Right lobe of liver (tissue), 6 donors: ENCODE measurements at regions not wholly inside any gene's neighbourhood (a gene's known extent, or its start where the extent isn't known, plus 50 kb on each side); places are given as distances from the start of the nearest gene placed in this dataset.

Source experiments
- ATAC-seq, 4 donors: fragments of 200-7000 bp; cut with Tn5 transposase; one replicate each; pipeline ENCODE4 v1.9.1; 2020; ENCODE audit warnings: mild to moderate bottlenecking in 4 of 4, moderate library complexity in 4 of 4
- DNase-seq, 3 donors: peaks; one replicate each; pipeline ENCODE4 v3.0.0-alpha.2; 2020
- H3K27ac ChIP-seq, 3 donors: fragments of 200-600 bp; one replicate each; pipeline ENCODE4 v1.8.0; 2022
- H3K27me3 ChIP-seq, 2 donors: fragments of 200-600 bp; one replicate each; pipeline ENCODE4 v1.8.0; 2022
- H3K36me3 ChIP-seq, 4 donors: fragments of 200-600 bp; sonication (generic) in 1 of 4; one replicate each; pipeline versions ENCODE4 v1.5.1 to v1.8.0; 2017 to 2022; ENCODE audit warnings: control low read depth in 1 of 4
- H3K4me1 ChIP-seq, 4 donors: fragments of 200-600 bp; sonication (generic) in 1 of 4; one replicate each; pipeline versions ENCODE4 v1.5.1 to v1.8.0; 2017 to 2022; ENCODE audit warnings: control low read depth in 1 of 4
- H3K4me3 ChIP-seq, 3 donors: fragments of 200-600 bp; one replicate each; pipeline ENCODE4 v1.8.0; 2022
- H3K9me3 ChIP-seq, 4 donors: fragments of 200-600 bp; sonication (generic) in 1 of 4; one replicate each; pipeline versions ENCODE4 v1.5.1 to v1.8.0; 2017 to 2022; ENCODE audit warnings: control low read depth in 1 of 4
- CTCF ChIP-seq, 4 donors: fragments of 200-600 bp in 3 of 4; fragments of 450-650 bp in 1 of 4; IDR thresholded peaks; one replicate each; pipeline versions ENCODE4 v1.5.1 to v1.8.0; 2016 to 2022; ENCODE audit warnings: antibody characterized with exemption in 4 of 4, mild to moderate bottlenecking in 2 of 4
- POLR2A ChIP-seq: fragments of 450-650 bp; IDR thresholded peaks from one replicate; pipeline ENCODE4 v1.6.1; 2017; ENCODE audit warnings: antibody characterized with exemption, mild to moderate bottlenecking
- WGBS: methylation state at CpG from one replicate; pipeline ENCODE4 v1.1.6; 2018; ENCODE audit warnings: low coverage, low lambda C conversion rate; ENCODE audit not compliant: insufficient coverage; ENCODE audit errors: missing lambda C conversion rate; 5-methylcytosine and 5-hydroxymethylcytosine counted together
- intact Hi-C, 2 donors: fragments of 100-400 bp; cut with DNase I; formaldehyde crosslinking; loops; one replicate each; pipeline versions ENCODE4 v1.11.2 to v1.14.1; 2022
- donor health status: DM: no; HTN: yes; CAD: no.
- donor health status: DM: no; HTN: no; CAD: no.
- donor health status: DM: no; HTN: no; CAD: no.
- donor health status: DM: no; HTN: yes; CAD: no.
- donor health status: DM: no; HTN: yes; CAD: no.

- Histone ChIP-seq H3K9me3 (no peaks in the 10 kb centered on the region), H3K4me1 (no peaks in the 10 kb centered on the region), H3K27me3 (no peaks in the 10 kb centered on the region), H3K27ac (no peak overlapping the region), H3K4me3 (no peak overlapping the region), H3K36me3 (no peaks in the 10 kb centered on the region)
- no peak for DNase-seq
- 46% methylated on average over 4 of the region's 4 CpGs for WGBS
- ATAC-seq: no peak
- TF ChIP-seq POLR2A (no peak), CTCF (IDR thresholded peaks at IDR 0.05) (no peak)
- intact Hi-C loops: no loop called here
Observed at GRCh38 chr3:28718074-28718849, 369.6 kb upstream of the AZI2 start.

DNA sequence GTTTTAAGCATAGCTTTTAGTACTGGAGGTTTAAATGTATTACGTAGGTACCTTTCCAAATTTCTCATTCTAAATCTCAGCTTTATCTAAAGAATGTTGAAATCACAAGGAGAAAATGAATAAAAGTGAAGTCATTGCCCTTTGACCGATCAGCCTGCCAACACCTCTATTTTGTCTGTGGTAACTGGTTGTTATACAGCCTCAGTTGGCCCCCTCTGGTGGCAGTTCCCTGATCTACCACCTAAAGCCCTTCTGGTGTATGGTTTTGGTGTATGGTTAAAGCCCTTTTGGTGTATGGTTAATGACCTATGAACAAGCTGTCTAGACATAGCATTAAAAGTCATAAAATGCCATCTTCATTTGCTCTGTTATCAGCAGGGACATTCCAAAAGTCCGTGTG is 378.2 kb upstream of the AZI2 start:
- intact Hi-C loops: no loop called here
- H3K4me3 ChIP-seq: no peak overlapping the region
- ATAC-seq (peak; percentile 99 to 100 (median 100)), DNase-seq (peak; percentile 74 to 83 (median 76))
- no peak overlapping the region for H3K27ac ChIP-seq
- TF ChIP-seq CTCF (IDR thresholded peaks at IDR 0.05) (peak; percentile 66 to 82 (median 74)), POLR2A (no peak)
- no peaks in the 10 kb centered on the region for H3K36me3 ChIP-seq
- H3K27me3 ChIP-seq: no peaks in the 10 kb centered on the region
- no peaks in the 10 kb centered on the region for H3K9me3 ChIP-seq
- no peaks in the 10 kb centered on the region for H3K4me1 ChIP-seq
- 31% methylated on average over 3 of the region's 3 CpGs for WGBS

GRCh38 chr3:28727307-28727706 is 378.7 kb upstream of the AZI2 start:
- Histone ChIP-seq H3K27ac (no peak overlapping the region), H3K4me1 (no peaks in the 10 kb centered on the region), H3K27me3 (no peaks in the 10 kb centered on the region), H3K36me3 (no peaks in the 10 kb centered on the region), H3K4me3 (no peak overlapping the region), H3K9me3 (no peaks in the 10 kb centered on the region)
- intact Hi-C loops: no loop called here
- DNase-seq: no peak
- no peak for ATAC-seq
- TF ChIP-seq CTCF (IDR thresholded peaks at IDR 0.05) (no peak), POLR2A (no peak)

GRCh38 chr3:28738425-28738824 is 389.8 kb upstream of the AZI2 start:
- ATAC-seq (no peak), DNase-seq (no peak)
- Histone ChIP-seq H3K36me3 (no peaks in the 10 kb centered on the region), H3K4me1 (peaks cover 0 to 2% (median 0%) of the 10 kb centered on the region in 4 donors), H3K9me3 (no peaks in the 10 kb centered on the region), H3K27me3 (no peaks in the 10 kb centered on the region), H3K27ac (no peak overlapping the region), H3K4me3 (no peak overlapping the region)
- WGBS: 62% methylated on average over 2 of the region's 2 CpGs
- intact Hi-C loops: no loop called here
- no peak for TF ChIP-seq CTCF (IDR thresholded peaks at IDR 0.05)
- TF ChIP-seq POLR2A: no peak
